SK-N-SH treated with all-trans-retinoic acid at 6 μM for 48 hours (cell line): ENCODE measurements at regions not wholly inside any gene's neighbourhood (a gene's known extent, or its start where the extent isn't known, plus 50 kb on each side); places are given as distances from the start of the nearest gene placed in this dataset.

Experiments
- ATAC-seq: fragments of 200-7000 bp; cut with Tn5 transposase; 3 replicates; pipeline ENCODE4 v1.9.1; 2020; ENCODE audit warnings: mild to moderate bottlenecking, moderate library complexity
- ARNTL ChIP-seq: fragments of 450-650 bp; formaldehyde crosslinking; IDR thresholded peaks from 2 replicates; pipeline ENCODE4 v1.5.0; 2020; ENCODE audit warnings: low read depth, mild to moderate bottlenecking, moderate library complexity, borderline replicate concordance
- BACH2 ChIP-seq: fragments of 250-450 bp; sonication (Bioruptor Pico); IDR thresholded peaks from 2 replicates; pipeline ENCODE4 v1.9.0; 2021; ENCODE audit warnings: mild to moderate bottlenecking, borderline replicate concordance
- CREB5 ChIP-seq: fragments of 250-450 bp; sonication (Bioruptor Pico); IDR thresholded peaks from 2 replicates; pipeline ENCODE4 v1.5.1; 2020; ENCODE audit warnings: low read depth, mild to moderate bottlenecking, moderate library complexity
- CSDC2 ChIP-seq: fragments of 250-450 bp; sonication (Bioruptor Pico); IDR thresholded peaks from 2 replicates; pipeline ENCODE4 v1.5.0; 2020; ENCODE audit warnings: mild to moderate bottlenecking, moderate library complexity
- ESRRG ChIP-seq: fragments of 250-450 bp; sonication (Bioruptor Pico); IDR thresholded peaks from 2 replicates; pipeline ENCODE4 v1.6.1; 2021; ENCODE audit warnings: mild to moderate bottlenecking
- GLIS3 ChIP-seq: fragments of 250-450 bp; sonication (Bioruptor Pico); IDR thresholded peaks from 2 replicates; pipeline ENCODE4 v1.5.0; 2020; ENCODE audit warnings: mild to moderate bottlenecking, moderate library complexity
- ISL1 ChIP-seq: fragments of 250-450 bp; sonication (Bioruptor Pico); IDR thresholded peaks from 2 replicates; pipeline ENCODE4 v2.1.2; 2022; ENCODE audit warnings: mild to moderate bottlenecking, moderate library complexity
- OSR1 ChIP-seq: fragments of 250-450 bp; sonication (Bioruptor Pico); IDR thresholded peaks from 2 replicates; pipeline ENCODE4 v1.8.0; 2022; ENCODE audit warnings: moderate library complexity, mild to moderate bottlenecking, inconsistent platforms
- PATZ1 ChIP-seq: fragments of 250-450 bp; sonication (Bioruptor Pico); IDR thresholded peaks from 2 replicates; pipeline ENCODE4 v1.8.0; 2020; ENCODE audit warnings: mild to moderate bottlenecking, moderate library complexity, borderline replicate concordance
- POU6F1 ChIP-seq: fragments of 250-450 bp; sonication (Bioruptor Pico); IDR thresholded peaks from 2 replicates; pipeline ENCODE4 v1.8.0; 2021; ENCODE audit warnings: low read depth, mild to moderate bottlenecking, moderate library complexity, borderline replicate concordance
- PPARA ChIP-seq: fragments of 250-450 bp; sonication (Bioruptor Pico); IDR thresholded peaks from 2 replicates; pipeline ENCODE4 v1.5.0; 2020; ENCODE audit warnings: mild to moderate bottlenecking, borderline replicate concordance
- RARB ChIP-seq: fragments of 250-450 bp; sonication (Bioruptor Pico); IDR thresholded peaks from 2 replicates; pipeline ENCODE4 v1.8.0; 2021; ENCODE audit warnings: mild to moderate bottlenecking, moderate library complexity
- SNAI2 ChIP-seq: fragments of 250-450 bp; sonication (Bioruptor Pico); IDR thresholded peaks from 2 replicates; pipeline ENCODE4 v1.5.0; 2020; ENCODE audit warnings: mild to moderate bottlenecking, moderate library complexity
- TCF4 ChIP-seq: fragments of 250-450 bp; sonication (Bioruptor Pico); IDR thresholded peaks from 2 replicates; pipeline ENCODE4 v1.8.0; 2021; ENCODE audit warnings: mild to moderate bottlenecking, moderate library complexity, borderline replicate concordance
- TOX ChIP-seq: fragments of 250-450 bp; sonication (Bioruptor Pico); IDR thresholded peaks from 2 replicates; pipeline ENCODE4 v1.8.0; 2021; ENCODE audit warnings: mild to moderate bottlenecking, moderate library complexity, borderline replicate concordance
- TSHZ2 ChIP-seq: fragments of 250-450 bp; sonication (Bioruptor Pico); IDR thresholded peaks from 2 replicates; pipeline ENCODE4 v1.5.0; 2020; ENCODE audit warnings: mild to moderate bottlenecking, moderate library complexity
- ZC3H10 ChIP-seq: fragments of 250-450 bp; sonication (Bioruptor Pico); IDR thresholded peaks from 2 replicates; pipeline ENCODE4 v1.5.1; 2021; ENCODE audit warnings: mild to moderate bottlenecking, moderate library complexity
- ZFP3 ChIP-seq: fragments of 250-450 bp; sonication (Bioruptor Pico); IDR thresholded peaks from 2 replicates; pipeline ENCODE4 v1.5.0; 2020; ENCODE audit warnings: mild to moderate bottlenecking, moderate library complexity
- ZFP30 ChIP-seq: fragments of 450-650 bp; formaldehyde crosslinking; IDR thresholded peaks from 2 replicates; pipeline ENCODE4 v1.5.0; 2022; ENCODE audit warnings: mild to moderate bottlenecking, moderate library complexity
- ZNF565 ChIP-seq: fragments of 450-650 bp; formaldehyde crosslinking; conservative IDR thresholded peaks from 2 replicates; pipeline ENCODE4 v1.5.0; 2020; ENCODE audit warnings: low read depth, mild to moderate bottlenecking, moderate library complexity
- ZNF8 ChIP-seq: fragments of 450-650 bp; formaldehyde crosslinking; IDR thresholded peaks from 2 replicates; pipeline ENCODE4 v1.5.0; 2020; ENCODE audit warnings: mild to moderate bottlenecking, moderate library complexity

GRCh38 chr16:22635357-22635761 is 124.7 kb downstream of the NPIPB5 start:
- TF ChIP-seq ZNF565 (CRISPR knock-in tag) = no peak
- TF ChIP-seq ZFP3 (CRISPR knock-in tag) = no peak
- no peak for TF ChIP-seq ZFP30
- no peak for TF ChIP-seq CSDC2 (CRISPR knock-in tag)
- no peak for TF ChIP-seq TCF4 (CRISPR knock-in tag)
- no peak for TF ChIP-seq CREB5
- no peak for TF ChIP-seq OSR1
- TF ChIP-seq ARNTL (CRISPR knock-in tag) = no peak
- no peak for TF ChIP-seq RARB (CRISPR knock-in tag)
- no peak for TF ChIP-seq BACH2 (CRISPR knock-in tag)

GRCh38 chr16:22635801-22636200 is 125.1 kb downstream of the NPIPB5 start:
- no peak for ATAC-seq
- TF ChIP-seq CSDC2 (CRISPR knock-in tag) = no peak

More at GRCh38 chr16:22635357-22635761, 124.7 kb downstream of the NPIPB5 start:
- no peak for ATAC-seq

- ATAC-seq = no peak
- no peak for TF ChIP-seq TSHZ2 (CRISPR knock-in tag)
- no peak for TF ChIP-seq ISL1 (CRISPR knock-in tag)
- TF ChIP-seq TCF4 (CRISPR knock-in tag) = no peak
- TF ChIP-seq GLIS3 = no peak
- TF ChIP-seq ZC3H10 (CRISPR knock-in tag) = no peak
- TF ChIP-seq SNAI2 (CRISPR knock-in tag) = no peak
- no peak for TF ChIP-seq CSDC2 (CRISPR knock-in tag)
- TF ChIP-seq ZNF8 (CRISPR knock-in tag) = no peak
- no peak for TF ChIP-seq TOX
- TF ChIP-seq PATZ1 (CRISPR knock-in tag) = no peak
- TF ChIP-seq PPARA (CRISPR knock-in tag) = no peak
- no peak for TF ChIP-seq ESRRG (CRISPR knock-in tag)
- TF ChIP-seq ZFP3 (CRISPR knock-in tag) = no peak
- no peak for TF ChIP-seq ZNF565 (CRISPR knock-in tag)
- no peak for TF ChIP-seq POU6F1 (CRISPR knock-in tag)
Observed at GRCh38 chr16:22638393-22639206, 127.9 kb downstream of the NPIPB5 start.

- peak; percentile 53; the same call in 2 of the 3 replicates for ATAC-seq
- TF ChIP-seq PATZ1 (CRISPR knock-in tag) = no peak
- TF ChIP-seq POU6F1 (CRISPR knock-in tag) = no peak
- TF ChIP-seq ZNF565 (CRISPR knock-in tag) = no peak
- TF ChIP-seq ZNF8 (CRISPR knock-in tag) = no peak
- TF ChIP-seq ISL1 (CRISPR knock-in tag) = no peak
- no peak for TF ChIP-seq CSDC2 (CRISPR knock-in tag)
Observed at GRCh38 chr16:22641131-22641628, 130.5 kb downstream of the NPIPB5 start.
